BE2C (cell line): ENCODE measurements at regions not wholly inside any gene's neighbourhood (a gene's known extent, or its start where the extent isn't known, plus 50 kb on each side); places are given as distances from the start of the nearest gene placed in this dataset.

Experiments used
- DNase-seq: peaks from one replicate; pipeline ENCODE4 v3.0.0-alpha.2; 2020
- H3K27me3 ChIP-seq: fragments of 250-450 bp; sonication (Bioruptor Pico); 2 replicates; pipeline ENCODE4 v1.5.1; 2020; ENCODE audit warnings: mild to moderate bottlenecking
- H3K36me3 ChIP-seq: fragments of 250-450 bp; sonication (Bioruptor Pico); 2 replicates; pipeline ENCODE4 v1.5.1; 2020; ENCODE audit warnings: mild to moderate bottlenecking
- H3K4me1 ChIP-seq: fragments of 250-450 bp; sonication (Bioruptor Pico); 2 replicates; pipeline ENCODE4 v1.5.1; 2020
- H3K4me3 ChIP-seq: 2 replicates; pipeline ENCODE4 v1.5.1; 2011; ENCODE audit warnings: low read depth, low read length
- H3K9me3 ChIP-seq: fragments of 250-450 bp; sonication (Bioruptor Pico); 2 replicates; pipeline ENCODE4 v1.5.1; 2020
- CTCF ChIP-seq: IDR thresholded peaks from 2 replicates; pipeline ENCODE4 v1.5.1; 2012; ENCODE audit warnings: mild to moderate bottlenecking, low read depth, low read length

GRCh38 chr12:124496584-124496983 is 70.8 kb downstream of the NCOR2 start:
- no peak for DNase-seq
- no peak overlapping the region for H3K4me3 ChIP-seq
- TF ChIP-seq CTCF = no peak
- H3K36me3 ChIP-seq = peaks cover 23% of the 10 kb centered on the region
- no peaks in the 10 kb centered on the region for H3K4me1 ChIP-seq
- H3K27me3 ChIP-seq = no peaks in the 10 kb centered on the region
- H3K9me3 ChIP-seq = no peaks in the 10 kb centered on the region

- no peaks in the 10 kb centered on the region for H3K9me3 ChIP-seq
- no peak for DNase-seq
- no peak overlapping the region for H3K4me3 ChIP-seq
- H3K4me1 ChIP-seq = peaks cover 11% of the 10 kb centered on the region
- H3K27me3 ChIP-seq = no peaks in the 10 kb centered on the region
- H3K36me3 ChIP-seq = peaks cover 31% of the 10 kb centered on the region
- TF ChIP-seq CTCF = no peak
Measured at GRCh38 chr12:124495194-124495983, 72.0 kb downstream of the NCOR2 start.

GRCh38 chr12:124494751-124495129 is 72.7 kb downstream of the NCOR2 start:
- no peaks in the 10 kb centered on the region for H3K27me3 ChIP-seq
- no peaks in the 10 kb centered on the region for H3K9me3 ChIP-seq
- no peak for TF ChIP-seq CTCF
- H3K36me3 ChIP-seq = peaks cover 38% of the 10 kb centered on the region
- DNase-seq = no peak
- no peak overlapping the region for H3K4me3 ChIP-seq
- peaks cover 11% of the 10 kb centered on the region for H3K4me1 ChIP-seq

GRCh38 chr12:124493809-124494750 is 73.3 kb downstream of the NCOR2 start:
- no peaks in the 10 kb centered on the region for H3K9me3 ChIP-seq
- peaks cover 42% of the 10 kb centered on the region for H3K36me3 ChIP-seq
- peaks cover 11% of the 10 kb centered on the region for H3K4me1 ChIP-seq
- DNase-seq = no peak
- TF ChIP-seq CTCF = no peak
- no peaks in the 10 kb centered on the region for H3K27me3 ChIP-seq
- no peak overlapping the region for H3K4me3 ChIP-seq

DNA sequence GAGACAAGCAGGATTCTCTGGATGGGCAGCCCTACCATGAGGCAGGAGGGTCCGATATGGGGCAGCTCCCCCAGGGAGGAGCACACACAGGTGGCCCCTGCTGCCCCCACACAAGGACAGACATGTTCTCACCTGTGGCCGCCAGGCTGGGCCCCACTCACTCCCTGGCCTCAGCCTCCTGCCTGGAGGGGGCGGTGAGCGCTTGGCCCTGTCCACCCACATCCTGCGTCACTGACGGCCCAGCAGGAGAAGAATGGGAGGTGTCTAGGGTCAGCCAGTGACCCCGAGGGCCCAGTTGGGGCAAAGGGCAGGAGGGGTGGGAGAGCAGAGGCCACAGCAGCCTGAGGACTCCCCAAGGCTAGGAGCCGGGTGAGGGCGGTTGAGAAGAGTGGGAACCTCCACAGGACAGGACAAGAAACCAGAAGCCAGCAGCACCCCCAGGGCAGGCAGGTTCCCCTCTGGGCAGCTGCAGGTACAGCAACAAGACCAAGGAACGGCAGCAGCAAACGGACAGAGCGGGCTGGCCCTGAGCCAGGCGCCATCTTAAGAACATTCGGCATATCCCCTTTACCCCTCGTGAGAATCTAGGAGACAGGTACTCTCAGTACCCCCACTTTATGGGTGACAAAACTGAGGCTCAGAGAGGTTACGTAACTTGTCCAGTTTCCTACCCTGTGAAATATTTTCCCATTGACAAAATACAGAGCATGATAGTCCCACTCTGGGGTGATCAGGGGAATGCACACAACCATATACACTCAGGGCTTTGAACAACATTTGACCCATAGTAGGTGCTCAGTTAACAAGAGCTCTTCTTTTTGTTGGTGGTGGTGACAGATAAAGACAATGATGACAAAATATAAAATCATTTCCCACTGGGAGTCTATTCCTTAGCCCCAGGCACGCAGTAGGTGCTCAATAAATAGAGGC is 74.3 kb downstream of the NCOR2 start:
- Histone ChIP-seq H3K36me3 (peaks cover 42% of the 10 kb centered on the region), H3K4me1 (peaks cover 18% of the 10 kb centered on the region), H3K9me3 (no peaks in the 10 kb centered on the region), H3K4me3 (no peak overlapping the region), H3K27me3 (no peaks in the 10 kb centered on the region)
- DNase-seq = no peak
- TF ChIP-seq CTCF = no peak
